SU-DHL-6 (cell line): ENCODE measurements at regions not wholly inside any gene's neighbourhood (a gene's known extent, or its start where the extent isn't known, plus 50 kb on each side); places are given as distances from the start of the nearest gene placed in this dataset.

Source experiments
- CTCF ChIP-seq: fragments of 200-600 bp; sonication (generic); IDR thresholded peaks from one replicate; pipeline ENCODE4 v1.5.1; 2017; ENCODE audit warnings: antibody characterized with exemption, mild to moderate bottlenecking, low read length, moderate library complexity; ENCODE audit not compliant: insufficient read depth, poor library complexity, severe bottlenecking
- EZH2phosphoT487 ChIP-seq: fragments of 200-600 bp; sonication (generic), shearing (Covaris generic); conservative IDR thresholded peaks from 2 replicates; pipeline ENCODE4 v1.6.1; 2018; ENCODE audit warnings: mild to moderate bottlenecking, antibody characterized with exemption, low read length, moderate library complexity, mixed read lengths

- no peak for TF ChIP-seq CTCF
- TF ChIP-seq EZH2phosphoT487: no peak
These were observed 627.6 kb downstream of the NPHP4 start for GRCh38 chr1:5364591-5364990.
